Progenitor cell of endocrine pancreas (in vitro differentiated cells): ENCODE measurements at regions not wholly inside any gene's neighbourhood (a gene's known extent, or its start where the extent isn't known, plus 50 kb on each side); places are given as distances from the start of the nearest gene placed in this dataset.

Source experiments
- DNase-seq: peaks from one replicate; pipeline ENCODE4 v3.0.0; 2021; ENCODE audit warnings: low spot score; ENCODE audit not compliant: unreplicated experiment
- H3K27ac Mint-ChIP-seq: 2 replicates; pipeline ENCODE4 v1.8.0; 2021; ENCODE audit warnings: mild to moderate bottlenecking, moderate library complexity, mixed read lengths
- H3K27me3 Mint-ChIP-seq: 2 replicates; pipeline ENCODE4 v1.8.0; 2021; ENCODE audit warnings: mixed read lengths
- H3K36me3 Mint-ChIP-seq: 2 replicates; pipeline ENCODE4 v1.8.0; 2022; ENCODE audit warnings: mixed read lengths; ENCODE audit not compliant: insufficient read depth
- H3K4me1 Mint-ChIP-seq: 2 replicates; pipeline ENCODE4 v1.8.0; 2021; ENCODE audit warnings: low read depth, mixed read lengths
- H3K4me3 Mint-ChIP-seq: 2 replicates; pipeline ENCODE4 v1.8.0; 2021; ENCODE audit warnings: low read depth, mild to moderate bottlenecking, moderate library complexity, mixed read lengths
- H3K9me3 Mint-ChIP-seq: 2 replicates; pipeline ENCODE4 v1.8.0; 2021; ENCODE audit warnings: low read depth, mixed read lengths
- TF ChIP-seq, protein P1 (sequence below): fragments of 200-600 bp; sonication (generic); IDR thresholded peaks from one replicate; pipeline ENCODE4 v1.5.0; 2021; ENCODE audit warnings: antibody characterized with exemption, mild to moderate bottlenecking; ENCODE audit not compliant: unreplicated experiment

- Mint-ChIP-seq H3K27ac (no peak overlapping the region), H3K4me3 (no peak overlapping the region), H3K36me3 (no peaks in the 10 kb centered on the region), H3K4me1 (peaks cover 5% of the 10 kb centered on the region), H3K27me3 (peaks cover 13% of the 10 kb centered on the region), H3K9me3 (no peaks in the 10 kb centered on the region)
- no peak for DNase-seq
- TF ChIP-seq, protein P1, sequence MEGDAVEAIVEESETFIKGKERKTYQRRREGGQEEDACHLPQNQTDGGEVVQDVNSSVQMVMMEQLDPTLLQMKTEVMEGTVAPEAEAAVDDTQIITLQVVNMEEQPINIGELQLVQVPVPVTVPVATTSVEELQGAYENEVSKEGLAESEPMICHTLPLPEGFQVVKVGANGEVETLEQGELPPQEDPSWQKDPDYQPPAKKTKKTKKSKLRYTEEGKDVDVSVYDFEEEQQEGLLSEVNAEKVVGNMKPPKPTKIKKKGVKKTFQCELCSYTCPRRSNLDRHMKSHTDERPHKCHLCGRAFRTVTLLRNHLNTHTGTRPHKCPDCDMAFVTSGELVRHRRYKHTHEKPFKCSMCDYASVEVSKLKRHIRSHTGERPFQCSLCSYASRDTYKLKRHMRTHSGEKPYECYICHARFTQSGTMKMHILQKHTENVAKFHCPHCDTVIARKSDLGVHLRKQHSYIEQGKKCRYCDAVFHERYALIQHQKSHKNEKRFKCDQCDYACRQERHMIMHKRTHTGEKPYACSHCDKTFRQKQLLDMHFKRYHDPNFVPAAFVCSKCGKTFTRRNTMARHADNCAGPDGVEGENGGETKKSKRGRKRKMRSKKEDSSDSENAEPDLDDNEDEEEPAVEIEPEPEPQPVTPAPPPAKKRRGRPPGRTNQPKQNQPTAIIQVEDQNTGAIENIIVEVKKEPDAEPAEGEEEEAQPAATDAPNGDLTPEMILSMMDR: no peak
Observed at GRCh38 chr7:69360913-69361312, 237.4 kb upstream of the AUTS2 start.

- Mint-ChIP-seq H3K36me3 (no peaks in the 10 kb centered on the region), H3K27ac (no peak overlapping the region), H3K4me3 (no peak overlapping the region), H3K9me3 (no peaks in the 10 kb centered on the region), H3K27me3 (peaks cover 22% of the 10 kb centered on the region), H3K4me1 (peaks cover 9% of the 10 kb centered on the region)
- TF ChIP-seq, protein P1: no peak
- no peak for DNase-seq
Observed at GRCh38 chr7:69363136-69363535, 235.1 kb upstream of the AUTS2 start.

GRCh38 chr7:69364813-69365643 lies 233.2 kb upstream of the AUTS2 start:
- no peaks in the 10 kb centered on the region for H3K9me3 Mint-ChIP-seq
- peaks cover 9% of the 10 kb centered on the region for H3K4me1 Mint-ChIP-seq
- no peak overlapping the region for H3K27ac Mint-ChIP-seq
- no peak for DNase-seq
- TF ChIP-seq, protein P1: no peak
- H3K27me3 Mint-ChIP-seq: peaks cover 11% of the 10 kb centered on the region
- no peak overlapping the region for H3K4me3 Mint-ChIP-seq
- no peaks in the 10 kb centered on the region for H3K36me3 Mint-ChIP-seq

DNA sequence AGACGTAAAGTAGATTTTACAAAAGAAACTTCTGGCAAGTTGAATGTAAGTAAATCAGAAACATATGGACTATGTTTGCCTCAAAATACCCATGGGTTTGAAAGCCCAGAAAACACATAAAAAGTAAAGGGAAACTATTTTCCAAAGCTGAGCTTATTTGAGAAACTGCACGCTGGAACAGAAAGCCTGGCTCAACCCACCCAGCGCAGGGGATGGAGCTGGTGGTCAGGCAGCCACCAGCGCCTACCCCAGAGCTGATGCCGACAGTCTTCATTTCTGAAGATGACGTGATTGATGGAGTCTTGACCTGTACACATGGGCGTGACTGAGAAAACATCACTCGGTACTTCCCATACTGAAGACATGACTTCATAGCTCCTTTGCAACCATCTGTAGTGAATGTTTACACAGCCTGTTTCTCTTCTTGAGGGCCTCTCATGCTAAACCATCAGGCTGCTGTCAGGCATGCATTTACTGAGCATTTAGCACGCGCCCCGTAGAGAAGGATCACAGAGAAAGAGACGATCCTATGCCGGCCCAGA lies 232.6 kb upstream of the AUTS2 start:
- TF ChIP-seq, protein P1: no peak
- no peak for DNase-seq
- peaks cover 9% of the 10 kb centered on the region for H3K4me1 Mint-ChIP-seq
- peak overlapping the region; percentile 33 for H3K27ac Mint-ChIP-seq
- no peaks in the 10 kb centered on the region for H3K36me3 Mint-ChIP-seq
- peaks cover 11% of the 10 kb centered on the region for H3K27me3 Mint-ChIP-seq
- H3K9me3 Mint-ChIP-seq: no peaks in the 10 kb centered on the region
- H3K4me3 Mint-ChIP-seq: no peak overlapping the region

DNA sequence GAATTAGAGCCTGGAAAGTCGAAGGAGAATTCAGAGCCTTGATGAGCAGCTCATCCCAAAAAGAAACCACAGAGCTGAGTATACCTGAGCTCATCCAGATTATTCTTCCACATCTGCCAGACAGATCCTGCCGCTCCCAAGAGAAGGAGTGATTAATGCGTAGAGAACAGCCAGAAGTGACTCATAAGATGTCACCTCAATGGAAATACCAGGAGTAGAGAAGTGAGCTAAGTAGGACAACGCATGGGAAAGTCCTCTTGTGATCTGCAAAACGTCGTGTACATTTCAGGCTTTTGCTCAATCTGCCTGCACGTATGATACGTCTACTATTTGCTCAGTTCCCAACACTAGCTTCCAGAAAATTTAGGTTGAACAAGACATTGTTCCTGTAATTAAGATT lies 230.5 kb upstream of the AUTS2 start:
- Mint-ChIP-seq H3K4me1 (peaks cover 9% of the 10 kb centered on the region), H3K36me3 (no peaks in the 10 kb centered on the region), H3K27me3 (peaks cover 11% of the 10 kb centered on the region), H3K27ac (no peak overlapping the region), H3K9me3 (no peaks in the 10 kb centered on the region), H3K4me3 (no peak overlapping the region)
- TF ChIP-seq, protein P1: no peak
- no peak for DNase-seq
